SK-N-SH (cell line): ENCODE measurements at regions not wholly inside any gene's neighbourhood (a gene's known extent, or its start where the extent isn't known, plus 50 kb on each side); places are given as distances from the start of the nearest gene placed in this dataset.

Experiments
- CTCF ChIA-PET: fragments of 300-600, 350-600 bp; formaldehyde crosslinking; extraction: SDS; loops from one replicate; lab custom pipeline; 2021; lab: Yijun Ruan, JAX
- POLR2A ChIA-PET: fragments of 350-600 bp; sonication (Branson Sonifier 250); formaldehyde crosslinking; extraction: SDS; loops from one replicate; lab custom pipeline; 2020; ENCODE audit warnings: antibody characterized with exemption, inconsistent platforms; lab: Yijun Ruan, JAX
- DNase-seq: peaks from one replicate; pipeline ENCODE4 v3.0.0; 2012
- H2AFZ ChIP-seq: fragments of 200-600 bp; sonication (generic); 2 replicates; pipeline ENCODE4 v1.8.1; 2016; ENCODE audit warnings: antibody characterized with exemption, mild to moderate bottlenecking, low read depth
- H3F3A ChIP-seq: fragments of 200-600 bp; sonication (generic); replicated peaks from 2 replicates; pipeline ENCODE3; 2016; ENCODE audit warnings: antibody characterized with exemption, mild to moderate bottlenecking; ENCODE audit not compliant: insufficient read depth
- H3K27ac ChIP-seq, 2 experiments: fragments of 200-500 bp in 1 of 2; fragments of 200-600 bp in 1 of 2; sonication (Bioruptor generic) in 1 of 2; sonication (generic), shearing (Covaris generic) in 1 of 2; 2 replicates each; pipeline versions ENCODE4 v1.5.1 to v1.6.1; 2014 to 2016; ENCODE audit warnings: low read depth in 2 of 2, inconsistent platforms in 1 of 2, low read length in 1 of 2, mild to moderate bottlenecking in 1 of 2, mixed read lengths in 1 of 2
- H3K27me3 ChIP-seq: fragments of 200-600 bp; sonication (generic), shearing (Covaris generic); 2 replicates; pipeline ENCODE4 v1.6.1; 2016; ENCODE audit warnings: mixed run types; ENCODE audit not compliant: insufficient read depth
- H3K36me3 ChIP-seq, 2 experiments: fragments of 200-500 bp in 1 of 2; fragments of 200-600 bp in 1 of 2; sonication (Bioruptor generic) in 1 of 2; sonication (generic) in 1 of 2; replicated peaks in 1 of 2; 2 replicates each; pipeline versions ENCODE3 to v1.5.1; 2014 to 2016; ENCODE audit warnings: low read length in 1 of 2, mild to moderate bottlenecking in 1 of 2; ENCODE audit not compliant: insufficient read depth in 2 of 2, control insufficient read depth in 1 of 2
- H3K4me1 ChIP-seq, 2 experiments: fragments of 200-500 bp in 1 of 2; fragments of 200-600 bp in 1 of 2; sonication (Bioruptor generic) in 1 of 2; sonication (generic), shearing (Covaris generic) in 1 of 2; 2 replicates each; pipeline versions ENCODE4 v1.5.1 to v1.6.1; 2014 to 2016; ENCODE audit warnings: low read depth in 1 of 2, low read length in 1 of 2, mixed run types in 1 of 2; ENCODE audit not compliant: insufficient read depth in 2 of 2, control insufficient read depth in 1 of 2
- H3K4me2 ChIP-seq: fragments of 200-600 bp; sonication (generic), shearing (Covaris generic); 2 replicates; pipeline ENCODE4 v1.6.1; 2017; ENCODE audit warnings: mixed run types
- H3K4me3 ChIP-seq, 2 experiments: fragments of 200-500 bp in 1 of 2; fragments of 200-600 bp in 1 of 2; sonication (Bioruptor generic) in 1 of 2; sonication (generic), shearing (Covaris generic) in 1 of 2; 2 replicates each; pipeline versions ENCODE4 v1.5.1 to v1.8.1; 2014 to 2016; ENCODE audit warnings: low read depth in 2 of 2, inconsistent platforms in 1 of 2, low read length in 1 of 2, mild to moderate bottlenecking in 1 of 2, mixed read lengths in 1 of 2, moderate library complexity in 1 of 2
- H3K79me2 ChIP-seq: fragments of 200-600 bp; sonication (generic); 2 replicates; pipeline ENCODE4 v1.8.1; 2017; ENCODE audit warnings: mild to moderate bottlenecking; ENCODE audit not compliant: insufficient read depth
- H3K9ac ChIP-seq: fragments of 200-600 bp; sonication (generic); 2 replicates; pipeline ENCODE4 v1.6.1; 2017; ENCODE audit warnings: mixed run types
- H3K9me2 ChIP-seq: fragments of 200-600 bp; sonication (generic); 2 replicates; pipeline ENCODE4 v1.6.1; 2017; ENCODE audit warnings: mixed run types
- H3K9me3 ChIP-seq: fragments of 200-600 bp; sonication (generic); 2 replicates; pipeline ENCODE4 v1.6.1; 2017; ENCODE audit warnings: mixed run types, mild to moderate bottlenecking, moderate library complexity
- H4K20me1 ChIP-seq: fragments of 200-600 bp; sonication (generic); 2 replicates; pipeline ENCODE4 v1.6.1; 2017; ENCODE audit warnings: mild to moderate bottlenecking, mixed run types; ENCODE audit not compliant: insufficient read depth
- CHD2 ChIP-seq: fragments of 150-350 bp; IDR thresholded peaks from 2 replicates; pipeline ENCODE4 v1.6.1; 2018; ENCODE audit warnings: low read length; ENCODE audit not compliant: partially characterized antibody
- ELF1 ChIP-seq: IDR thresholded peaks from 2 replicates; pipeline ENCODE4 v1.4.0; 2012
- FOXJ3 ChIP-seq: sonication (generic); formaldehyde crosslinking; IDR thresholded peaks from 2 replicates; pipeline ENCODE4 v1.5.1; 2020; ENCODE audit warnings: mild to moderate bottlenecking, missing genetic modification reagents
- GATA2 ChIP-seq: sonication (generic); formaldehyde crosslinking; IDR thresholded peaks from 2 replicates; pipeline ENCODE4 v1.5.0; 2020; ENCODE audit warnings: mild to moderate bottlenecking, missing genetic modification reagents
- JUND ChIP-seq: IDR thresholded peaks from 2 replicates; pipeline ENCODE4 v1.4.0; 2012
- MXI1 ChIP-seq: IDR thresholded peaks from 2 replicates; pipeline ENCODE4 v1.6.1; 2012; ENCODE audit warnings: mild to moderate bottlenecking, low read depth, low read length, improper control_type of control experiment
- NFIC ChIP-seq: IDR thresholded peaks from 2 replicates; pipeline ENCODE4 v1.4.0; 2012; ENCODE audit warnings: borderline replicate concordance
- RAD21 ChIP-seq: IDR thresholded peaks from 2 replicates; pipeline ENCODE4 v1.6.1; 2012; ENCODE audit warnings: mild to moderate bottlenecking, low read length
- RCOR1 ChIP-seq: fragments of 150-350 bp; IDR thresholded peaks from 2 replicates; pipeline ENCODE4 v1.6.1; 2017; ENCODE audit warnings: antibody characterized with exemption, low read length
- RXRA ChIP-seq: IDR thresholded peaks from 2 replicates; pipeline ENCODE4 v1.4.0; 2012; ENCODE audit warnings: low read depth, mild to moderate bottlenecking, borderline replicate concordance
- SIN3A ChIP-seq: IDR thresholded peaks from 2 replicates; pipeline ENCODE4 v1.6.1; 2012; ENCODE audit warnings: low read depth, mild to moderate bottlenecking, low read length, moderate library complexity, borderline replicate concordance
- SMC3 ChIP-seq: IDR thresholded peaks from 2 replicates; pipeline ENCODE4 v1.6.1; 2012; ENCODE audit warnings: low read depth, low read length, improper control_type of control experiment
- TAF1 ChIP-seq: IDR thresholded peaks from 2 replicates; pipeline ENCODE4 v1.6.1; 2012; ENCODE audit warnings: low read depth, mild to moderate bottlenecking, low read length, moderate library complexity, borderline replicate concordance
- TCF12 ChIP-seq: IDR thresholded peaks from 2 replicates; pipeline ENCODE4 v1.4.0; 2012
- TEAD4 ChIP-seq: IDR thresholded peaks from 2 replicates; pipeline ENCODE4 v1.4.0; 2012; ENCODE audit warnings: mild to moderate bottlenecking, borderline replicate concordance; ENCODE audit not compliant: insufficient read depth
- WGBS: methylation state at CpG from one replicate; pipeline ENCODE4 v1.1.6; 2017; ENCODE audit warnings: low lambda C conversion rate; 5-methylcytosine and 5-hydroxymethylcytosine counted together
- TF ChIP-seq, protein P1 (sequence below): IDR thresholded peaks from 2 replicates; pipeline ENCODE4; 2012
- TF ChIP-seq, protein P2 (sequence below): fragments of 200-600 bp; sonication (generic); IDR thresholded peaks from 2 replicates; pipeline ENCODE4 v1.6.1; 2017; ENCODE audit warnings: antibody characterized with exemption, mild to moderate bottlenecking, moderate library complexity
- TF ChIP-seq, protein P3 (sequence below): fragments of 150-350 bp; IDR thresholded peaks from 2 replicates; pipeline ENCODE4 v1.6.1; 2017; ENCODE audit warnings: antibody characterized with exemption, low read length, low read depth, borderline replicate concordance

DNA sequence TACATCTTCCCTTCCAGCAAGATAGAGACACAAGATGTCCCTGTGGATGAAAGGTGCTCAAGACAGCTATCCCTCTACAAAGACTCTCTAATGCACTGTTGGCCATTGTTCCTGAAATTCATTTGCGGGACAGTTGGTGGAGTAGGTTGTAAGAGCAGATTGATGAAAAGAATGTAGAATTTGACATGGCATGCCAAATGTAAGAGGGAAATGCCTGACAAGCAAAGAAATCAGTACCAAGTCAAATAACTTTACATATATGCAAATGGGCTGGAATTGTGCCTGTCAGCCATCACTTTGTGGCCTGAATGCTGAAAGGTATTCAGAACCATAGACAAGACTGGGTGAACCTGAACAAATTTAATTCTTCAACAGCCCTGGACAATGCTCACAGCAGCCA, 120.3 kb upstream of the FAM204A start (continued):
- TF ChIP-seq, protein P1, sequence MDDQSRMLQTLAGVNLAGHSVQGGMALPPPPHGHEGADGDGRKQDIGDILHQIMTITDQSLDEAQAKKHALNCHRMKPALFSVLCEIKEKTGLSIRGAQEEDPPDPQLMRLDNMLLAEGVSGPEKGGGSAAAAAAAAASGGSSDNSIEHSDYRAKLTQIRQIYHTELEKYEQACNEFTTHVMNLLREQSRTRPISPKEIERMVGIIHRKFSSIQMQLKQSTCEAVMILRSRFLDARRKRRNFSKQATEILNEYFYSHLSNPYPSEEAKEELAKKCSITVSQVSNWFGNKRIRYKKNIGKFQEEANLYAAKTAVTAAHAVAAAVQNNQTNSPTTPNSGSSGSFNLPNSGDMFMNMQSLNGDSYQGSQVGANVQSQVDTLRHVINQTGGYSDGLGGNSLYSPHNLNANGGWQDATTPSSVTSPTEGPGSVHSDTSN = no peak
- no peak for TF ChIP-seq FOXJ3 (CRISPR knock-in tag)
- TF ChIP-seq, all 33 proteins: peak for 0

GRCh38 chr10:118459642-118460193, 117.6 kb upstream of the FAM204A start:
- no peaks in the 10 kb centered on the region for H3K27me3 ChIP-seq

More at GRCh38 chr10:118459642-118460193, 117.6 kb upstream of the FAM204A start:
- WGBS = 5% methylated on average over 10 of the region's 10 CpGs
- POLR2A ChIA-PET = no interaction called here
- Histone ChIP-seq H3K4me3 (peak overlapping the region in 1 of 2 experiments; percentile 12; a peak in 1 of 4 replicates), H3F3A (no peaks in the 10 kb centered on the region), H3K27ac (no peak overlapping the region), H3K9ac (no peak overlapping the region), H2AFZ (no peak overlapping the region), H3K9me2 (no peaks in the 10 kb centered on the region), H3K9me3 (no peaks in the 10 kb centered on the region), H3K36me3 (no peaks in the 10 kb centered on the region), H3K4me2 (no peak overlapping the region), H4K20me1 (no peaks in the 10 kb centered on the region), H3K4me1 (no peaks in the 10 kb centered on the region; a peak in 2 of 4 replicates), H3K79me2 (no peaks in the 10 kb centered on the region)
- peak; percentile 63 for DNase-seq
- CTCF ChIA-PET = interaction anchor here (0.6 to 4.1 kb wide), 59 partner anchors 11 to 1050 kb away, joined by 3 to 61 read pairs (median 4); partner anchors contain the start of gene PRLHR
- TF ChIP-seq NFIC (no peak), CHD2 (peak; percentile 23), RXRA (no peak), SMC3 (peak; percentile 76), SIN3A (no peak), TEAD4 (no peak), MXI1 (no peak), TAF1 (no peak), GATA2 (CRISPR knock-in tag) (peak; percentile 50), RAD21 (peak; percentile 86), JUND (no peak), RCOR1 (0 out of 2 replicates have a peak, but pooled peaks have one; percentile 16), ELF1 (no peak), TCF12 (no peak)
- TF ChIP-seq, protein P2, sequence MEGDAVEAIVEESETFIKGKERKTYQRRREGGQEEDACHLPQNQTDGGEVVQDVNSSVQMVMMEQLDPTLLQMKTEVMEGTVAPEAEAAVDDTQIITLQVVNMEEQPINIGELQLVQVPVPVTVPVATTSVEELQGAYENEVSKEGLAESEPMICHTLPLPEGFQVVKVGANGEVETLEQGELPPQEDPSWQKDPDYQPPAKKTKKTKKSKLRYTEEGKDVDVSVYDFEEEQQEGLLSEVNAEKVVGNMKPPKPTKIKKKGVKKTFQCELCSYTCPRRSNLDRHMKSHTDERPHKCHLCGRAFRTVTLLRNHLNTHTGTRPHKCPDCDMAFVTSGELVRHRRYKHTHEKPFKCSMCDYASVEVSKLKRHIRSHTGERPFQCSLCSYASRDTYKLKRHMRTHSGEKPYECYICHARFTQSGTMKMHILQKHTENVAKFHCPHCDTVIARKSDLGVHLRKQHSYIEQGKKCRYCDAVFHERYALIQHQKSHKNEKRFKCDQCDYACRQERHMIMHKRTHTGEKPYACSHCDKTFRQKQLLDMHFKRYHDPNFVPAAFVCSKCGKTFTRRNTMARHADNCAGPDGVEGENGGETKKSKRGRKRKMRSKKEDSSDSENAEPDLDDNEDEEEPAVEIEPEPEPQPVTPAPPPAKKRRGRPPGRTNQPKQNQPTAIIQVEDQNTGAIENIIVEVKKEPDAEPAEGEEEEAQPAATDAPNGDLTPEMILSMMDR = peak; percentile 78
- TF ChIP-seq, protein P3, sequence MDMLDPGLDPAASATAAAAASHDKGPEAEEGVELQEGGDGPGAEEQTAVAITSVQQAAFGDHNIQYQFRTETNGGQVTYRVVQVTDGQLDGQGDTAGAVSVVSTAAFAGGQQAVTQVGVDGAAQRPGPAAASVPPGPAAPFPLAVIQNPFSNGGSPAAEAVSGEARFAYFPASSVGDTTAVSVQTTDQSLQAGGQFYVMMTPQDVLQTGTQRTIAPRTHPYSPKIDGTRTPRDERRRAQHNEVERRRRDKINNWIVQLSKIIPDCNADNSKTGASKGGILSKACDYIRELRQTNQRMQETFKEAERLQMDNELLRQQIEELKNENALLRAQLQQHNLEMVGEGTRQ = no peak
